Peyer's patch (tissue), 4 donors: ENCODE measurements at regions not wholly inside any gene's neighbourhood (a gene's known extent, or its start where the extent isn't known, plus 50 kb on each side); places are given as distances from the start of the nearest gene placed in this dataset.
"Not testable (repeated sequence)": the region's sequence is repeated elsewhere in the genome, so short reads cannot be mapped to it uniquely, and the experiment has no call there.

Source experiments
- DNase-seq, 3 donors: peaks; one replicate each; pipeline ENCODE4 v3.0.0-alpha.2; 2017 to 2019
- H3K27ac ChIP-seq, 4 donors: fragments of 200-600 bp; sonication (generic); one replicate each; pipeline ENCODE4 v1.5.1; 2016 to 2019
- H3K27me3 ChIP-seq, 2 donors: fragments of 200-600 bp; sonication (generic); one replicate each; pipeline ENCODE4 v1.5.1; 2019
- H3K36me3 ChIP-seq, 3 donors: fragments of 200-600 bp; sonication (generic); one replicate each; pipeline ENCODE4 v1.5.1; 2016 to 2019
- H3K4me1 ChIP-seq, 4 donors: fragments of 200-600 bp; sonication (generic); one replicate each; pipeline ENCODE4 v1.5.1; 2016 to 2019
- H3K4me3 ChIP-seq, 4 donors: fragments of 200-600 bp; sonication (generic); 1 replicate in 3 of 4; 2 replicates in 1 of 4; pipeline ENCODE4 v1.5.1; 2016 to 2019; ENCODE audit warnings: mild to moderate bottlenecking in 1 of 4
- H3K9me3 ChIP-seq, 4 donors: fragments of 200-600 bp; sonication (generic); one replicate each; pipeline ENCODE4 v1.5.1; 2016 to 2019; ENCODE audit warnings: mild to moderate bottlenecking in 1 of 4
- CTCF ChIP-seq, 6 experiments: fragments of 450-650 bp in 4 of 6; fragments of 200-600 bp in 2 of 6; sonication (generic) in 1 of 6; IDR thresholded peaks; one replicate each; pipeline ENCODE4 v1.5.1; 2017 to 2019; ENCODE audit warnings: antibody characterized with exemption in 6 of 6, mild to moderate bottlenecking in 3 of 6, moderate library complexity in 1 of 6
- POLR2A ChIP-seq, 2 donors: fragments of 450-650 bp; IDR thresholded peaks; one replicate each; pipeline ENCODE4 v1.5.1; 2017; ENCODE audit warnings: antibody characterized with exemption in 2 of 2, mild to moderate bottlenecking in 2 of 2, moderate library complexity in 2 of 2

DNA sequence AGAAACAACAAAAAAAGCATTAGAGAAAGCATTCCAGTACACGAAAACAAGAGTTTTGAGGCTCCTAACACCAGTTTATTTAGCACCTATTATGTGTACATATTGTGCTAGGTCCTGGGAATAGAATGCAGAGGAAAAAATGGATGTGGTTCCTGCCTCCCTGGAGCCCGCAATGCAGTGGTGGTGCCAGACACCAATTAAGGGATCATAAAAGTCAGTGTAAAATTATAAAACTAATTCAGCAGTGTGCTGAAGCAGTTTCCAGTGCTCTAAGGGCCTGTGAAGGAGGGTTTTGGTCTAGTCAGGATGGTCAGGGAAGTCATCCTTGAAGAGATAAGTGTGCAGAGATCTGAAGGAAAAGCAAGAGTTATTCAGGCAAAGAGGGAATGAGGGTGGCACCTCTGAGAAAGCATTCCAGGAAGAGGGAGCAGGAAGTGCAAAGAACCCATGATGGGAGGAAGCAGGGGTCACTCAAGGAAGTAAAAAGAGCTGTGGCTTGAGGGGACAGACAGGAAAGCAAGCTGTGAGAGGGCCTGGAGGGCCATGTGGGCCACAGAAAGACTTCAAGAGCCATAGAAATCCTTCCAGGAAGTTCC, 65.2 kb upstream of the IFNLR1 start:
- H3K4me1 ChIP-seq: no peaks in the 10 kb centered on the region

DNA sequence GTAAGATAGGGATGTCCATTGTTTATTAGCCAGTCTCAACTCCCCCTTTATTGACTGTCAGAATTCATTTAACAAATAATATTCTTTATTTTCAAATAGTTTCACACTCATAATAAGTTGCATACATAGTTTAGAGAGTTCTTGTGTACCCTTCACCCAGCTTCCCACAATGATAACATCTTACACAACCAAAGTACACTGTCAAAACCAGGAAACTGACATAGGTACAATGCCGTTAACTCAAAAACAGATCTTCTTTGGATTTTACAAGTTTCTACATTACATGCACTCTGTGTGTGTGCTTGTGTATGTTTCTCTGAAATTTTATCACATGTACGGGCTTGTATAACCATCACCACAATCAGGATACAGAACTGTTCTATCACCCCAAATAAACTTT, 64.4 kb upstream of the IFNLR1 start:
- H3K4me1 ChIP-seq: no peaks in the 10 kb centered on the region
- H3K27me3 ChIP-seq: no peaks in the 10 kb centered on the region
- TF ChIP-seq CTCF (IDR thresholded peaks at IDR 0.05) (no peak), POLR2A (IDR thresholded peaks at IDR 0.05) (no peak)
- no peak overlapping the region for H3K4me3 ChIP-seq
- H3K9me3 ChIP-seq: no peaks in the 10 kb centered on the region
- H3K36me3 ChIP-seq: no peaks in the 10 kb centered on the region
- DNase-seq: no peak
- H3K27ac ChIP-seq: no peak overlapping the region

More for the DNA sequence above, 65.2 kb upstream of the IFNLR1 start:
- TF ChIP-seq CTCF (IDR thresholded peaks at IDR 0.05): no peak
- TF ChIP-seq POLR2A (IDR thresholded peaks at IDR 0.05): no peak
- no peaks in the 10 kb centered on the region for H3K9me3 ChIP-seq
- H3K27me3 ChIP-seq: no peaks in the 10 kb centered on the region
- H3K4me3 ChIP-seq: no peak overlapping the region
- DNase-seq: no peak
- H3K36me3 ChIP-seq: no peaks in the 10 kb centered on the region
- no peak overlapping the region for H3K27ac ChIP-seq

- Histone ChIP-seq H3K27me3 (no peaks in the 10 kb centered on the region), H3K9me3 (no peaks in the 10 kb centered on the region), H3K36me3 (no peaks in the 10 kb centered on the region), H3K4me1 (no peaks in the 10 kb centered on the region), H3K27ac (no peak overlapping the region), H3K4me3 (no peak overlapping the region)
- DNase-seq: no peak
- TF ChIP-seq CTCF (IDR thresholded peaks at IDR 0.05) (no peak), POLR2A (IDR thresholded peaks at IDR 0.05) (no peak)
Measured at GRCh38 chr1:24250791-24251190, 63.7 kb upstream of the IFNLR1 start.

DNA sequence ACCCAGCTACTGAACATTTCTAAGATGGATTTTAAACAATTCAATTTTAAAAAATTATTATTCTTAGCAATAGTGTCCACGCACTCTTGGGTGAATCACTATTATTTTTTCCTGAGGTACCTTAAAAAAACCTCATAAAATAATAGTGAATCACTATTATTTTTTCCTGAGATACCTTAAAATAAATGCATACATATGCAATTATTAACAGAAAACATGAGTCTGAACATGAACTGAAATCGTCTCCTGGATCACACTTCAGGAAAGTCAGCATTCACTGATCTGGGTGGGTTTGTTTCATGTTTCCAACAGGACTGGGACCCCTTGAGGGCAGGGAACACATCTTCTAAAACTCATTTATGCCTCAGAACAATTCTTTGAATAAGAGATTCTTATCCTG, 63.1 kb upstream of the IFNLR1 start:
- H3K4me3 ChIP-seq: no peak overlapping the region
- TF ChIP-seq POLR2A (IDR thresholded peaks at IDR 0.05): no peak
- no peak for TF ChIP-seq CTCF (IDR thresholded peaks at IDR 0.05)
- H3K27ac ChIP-seq: no peak overlapping the region
- no peak for DNase-seq
- no peaks in the 10 kb centered on the region for H3K27me3 ChIP-seq
- H3K36me3 ChIP-seq: no peaks in the 10 kb centered on the region
- no peaks in the 10 kb centered on the region for H3K4me1 ChIP-seq
- no peaks in the 10 kb centered on the region for H3K9me3 ChIP-seq

GRCh38 chr1:24248859-24249258, 61.8 kb upstream of the IFNLR1 start:
- Histone ChIP-seq H3K27me3 (no peaks in the 10 kb centered on the region), H3K4me3 (no peak overlapping the region), H3K4me1 (no peaks in the 10 kb centered on the region), H3K9me3 (no peaks in the 10 kb centered on the region), H3K36me3 (no peaks in the 10 kb centered on the region), H3K27ac (no peak overlapping the region)
- DNase-seq: no peak
- TF ChIP-seq CTCF (IDR thresholded peaks at IDR 0.05): no peak
- no peak for TF ChIP-seq POLR2A (IDR thresholded peaks at IDR 0.05)

- H3K27ac ChIP-seq, H3K27me3 ChIP-seq, DNase-seq, H3K9me3 ChIP-seq, H3K4me3 ChIP-seq, H3K4me1 ChIP-seq, H3K36me3 ChIP-seq: not testable (repeated sequence)
Measured at GRCh38 chr1:24247337-24247736, 60.2 kb upstream of the IFNLR1 start.
